Activated CD4-positive, alpha-beta memory T cell treated with anti-CD3 and anti-CD28 coated beads for 36 hours (primary cell): ENCODE measurements at regions not wholly inside any gene's neighbourhood (a gene's known extent, or its start where the extent isn't known, plus 50 kb on each side); places are given as distances from the start of the nearest gene placed in this dataset.

Experiments
- CTCF ChIA-PET: fragments of 350-600 bp; sonication (Branson Sonifier 250); formaldehyde crosslinking; loops from one replicate; lab custom pipeline; 2021; ENCODE audit warnings: antibody characterized with exemption, inconsistent platforms; lab: Charles Lee
- POLR2A ChIA-PET: fragments of 350-600 bp; sonication (Branson Sonifier 250); formaldehyde crosslinking; loops from one replicate; lab custom pipeline; 2021; ENCODE audit warnings: antibody characterized with exemption; lab: Charles Lee
- DNase-seq: peaks from one replicate; pipeline ENCODE4 v3.0.0-alpha.2; 2020
- H3K27ac Mint-ChIP-seq: one replicate; pipeline ENCODE4 v1.8.0; 2021; ENCODE audit warnings: mixed read lengths
- H3K27me3 Mint-ChIP-seq: one replicate; pipeline ENCODE4 v1.8.0; 2021; ENCODE audit warnings: mixed read lengths
- H3K36me3 Mint-ChIP-seq: one replicate; pipeline ENCODE4 v1.8.0; 2021; ENCODE audit warnings: mixed read lengths
- H3K4me1 Mint-ChIP-seq: one replicate; pipeline ENCODE4 v1.8.0; 2021; ENCODE audit warnings: low read depth, mixed read lengths
- H3K4me3 Mint-ChIP-seq: one replicate; pipeline ENCODE4 v1.8.0; 2021; ENCODE audit warnings: mild to moderate bottlenecking, mixed read lengths
- H3K9me3 Mint-ChIP-seq: one replicate; pipeline ENCODE4 v1.8.0; 2021; ENCODE audit warnings: mixed read lengths
- intact Hi-C: fragments of 100-400 bp; cut with micrococcal nuclease; formaldehyde crosslinking; loops from one replicate; pipeline ENCODE4 v1.15.1; 2023

GRCh38 chr13:83350569-83350968 is 531.7 kb downstream of the SLITRK1 start:
- intact Hi-C loops, result no loop called here
- Mint-ChIP-seq H3K9me3 (peaks cover 2% of the 10 kb centered on the region), H3K4me1 (no peaks in the 10 kb centered on the region), H3K4me3 (no peak overlapping the region), H3K27me3 (no peaks in the 10 kb centered on the region), H3K27ac (no peak overlapping the region), H3K36me3 (no peaks in the 10 kb centered on the region)
- DNase-seq, result no peak
- POLR2A ChIA-PET, result no interaction called here
- CTCF ChIA-PET, result no interaction called here

- no peaks in the 10 kb centered on the region for H3K4me1 Mint-ChIP-seq
Measured at GRCh38 chr13:83344518-83344917, 537.8 kb downstream of the SLITRK1 start.

GRCh38 chr13:83340170-83340569 is 542.1 kb downstream of the SLITRK1 start:
- peaks cover 6% of the 10 kb centered on the region for H3K9me3 Mint-ChIP-seq
- intact Hi-C loops, result no loop called here
- H3K27me3 Mint-ChIP-seq, result no peaks in the 10 kb centered on the region
- ChIA-PET CTCF (no interaction called here), POLR2A (no interaction called here)
- no peaks in the 10 kb centered on the region for H3K4me1 Mint-ChIP-seq
- no peak overlapping the region for H3K4me3 Mint-ChIP-seq
- H3K36me3 Mint-ChIP-seq, result no peaks in the 10 kb centered on the region
- H3K27ac Mint-ChIP-seq, result no peak overlapping the region
- no peak for DNase-seq

More at GRCh38 chr13:83344518-83344917, 537.8 kb downstream of the SLITRK1 start:
- POLR2A ChIA-PET, result no interaction called here
- Mint-ChIP-seq H3K4me3 (no peak overlapping the region), H3K36me3 (no peaks in the 10 kb centered on the region), H3K27ac (no peak overlapping the region), H3K27me3 (no peaks in the 10 kb centered on the region), H3K9me3 (peaks cover 7% of the 10 kb centered on the region)
- no peak for DNase-seq
- CTCF ChIA-PET, result no interaction called here
- intact Hi-C loops, result no loop called here

GRCh38 chr13:83333614-83334388 is 548.5 kb downstream of the SLITRK1 start:
- intact Hi-C loops, result no loop called here
- ChIA-PET POLR2A (no interaction called here), CTCF (no interaction called here)
- Mint-ChIP-seq H3K36me3 (no peaks in the 10 kb centered on the region), H3K27me3 (no peaks in the 10 kb centered on the region), H3K27ac (no peak overlapping the region), H3K9me3 (no peaks in the 10 kb centered on the region), H3K4me3 (no peak overlapping the region), H3K4me1 (no peaks in the 10 kb centered on the region)
- no peak for DNase-seq

GRCh38 chr13:83332751-83333150 is 549.5 kb downstream of the SLITRK1 start:
- ChIA-PET POLR2A (no interaction called here), CTCF (no interaction called here)
- no peaks in the 10 kb centered on the region for H3K36me3 Mint-ChIP-seq
- no peak overlapping the region for H3K4me3 Mint-ChIP-seq
- no peaks in the 10 kb centered on the region for H3K4me1 Mint-ChIP-seq
- no peak for DNase-seq
- no peaks in the 10 kb centered on the region for H3K27me3 Mint-ChIP-seq
- intact Hi-C loops, result no loop called here
- no peak overlapping the region for H3K27ac Mint-ChIP-seq
- no peaks in the 10 kb centered on the region for H3K9me3 Mint-ChIP-seq

GRCh38 chr13:83327091-83327490 is 555.2 kb downstream of the SLITRK1 start:
- DNase-seq, result no peak

GRCh38 chr13:83325125-83325853 is 557.0 kb downstream of the SLITRK1 start:
- no peaks in the 10 kb centered on the region for H3K4me1 Mint-ChIP-seq
- DNase-seq, result no peak

More at GRCh38 chr13:83327091-83327490, 555.2 kb downstream of the SLITRK1 start:
- Mint-ChIP-seq H3K4me1 (no peaks in the 10 kb centered on the region), H3K4me3 (no peak overlapping the region), H3K27ac (no peak overlapping the region), H3K27me3 (no peaks in the 10 kb centered on the region), H3K9me3 (peaks cover 13% of the 10 kb centered on the region), H3K36me3 (no peaks in the 10 kb centered on the region)
- CTCF ChIA-PET, result no interaction called here
- POLR2A ChIA-PET, result no interaction called here
- intact Hi-C loops, result no loop called here

GRCh38 chr13:83311886-83312577 is 570.2 kb downstream of the SLITRK1 start:
- CTCF ChIA-PET, result no interaction called here
- intact Hi-C loops, result no loop called here
- Mint-ChIP-seq H3K9me3 (no peaks in the 10 kb centered on the region), H3K4me3 (no peak overlapping the region), H3K36me3 (no peaks in the 10 kb centered on the region), H3K4me1 (no peaks in the 10 kb centered on the region), H3K27ac (no peak overlapping the region), H3K27me3 (no peaks in the 10 kb centered on the region)
- POLR2A ChIA-PET, result no interaction called here
- DNase-seq, result no peak

More at GRCh38 chr13:83325125-83325853, 557.0 kb downstream of the SLITRK1 start:
- Mint-ChIP-seq H3K36me3 (no peaks in the 10 kb centered on the region), H3K27me3 (no peaks in the 10 kb centered on the region), H3K27ac (no peak overlapping the region), H3K9me3 (peaks cover 13% of the 10 kb centered on the region), H3K4me3 (no peak overlapping the region)
- CTCF ChIA-PET, result no interaction called here
- POLR2A ChIA-PET, result no interaction called here
- intact Hi-C loops, result no loop called here

- Mint-ChIP-seq H3K4me1 (no peaks in the 10 kb centered on the region), H3K36me3 (no peaks in the 10 kb centered on the region), H3K4me3 (no peak overlapping the region), H3K27me3 (no peaks in the 10 kb centered on the region), H3K9me3 (peaks cover 17% of the 10 kb centered on the region), H3K27ac (no peak overlapping the region)
- intact Hi-C loops, result no loop called here
- no peak for DNase-seq
- POLR2A ChIA-PET, result no interaction called here
- CTCF ChIA-PET, result no interaction called here
Measured at GRCh38 chr13:83298617-83299016, 583.7 kb downstream of the SLITRK1 start.

- H3K27ac Mint-ChIP-seq, result no peak overlapping the region
Measured at GRCh38 chr13:83297586-83298290, 584.5 kb downstream of the SLITRK1 start.

GRCh38 chr13:83295686-83296085 is 586.6 kb downstream of the SLITRK1 start:
- no peaks in the 10 kb centered on the region for H3K4me1 Mint-ChIP-seq
- H3K27ac Mint-ChIP-seq, result no peak overlapping the region
- intact Hi-C loops, result no loop called here
- no peaks in the 10 kb centered on the region for H3K27me3 Mint-ChIP-seq
- H3K4me3 Mint-ChIP-seq, result no peak overlapping the region
- peaks cover 24% of the 10 kb centered on the region for H3K9me3 Mint-ChIP-seq
- H3K36me3 Mint-ChIP-seq, result no peaks in the 10 kb centered on the region
- no peak for DNase-seq
- ChIA-PET POLR2A (no interaction called here), CTCF (no interaction called here)

More at GRCh38 chr13:83297586-83298290, 584.5 kb downstream of the SLITRK1 start:
- intact Hi-C loops, result no loop called here
- Mint-ChIP-seq H3K4me3 (no peak overlapping the region), H3K9me3 (peaks cover 24% of the 10 kb centered on the region), H3K27me3 (no peaks in the 10 kb centered on the region), H3K36me3 (no peaks in the 10 kb centered on the region), H3K4me1 (no peaks in the 10 kb centered on the region)
- ChIA-PET POLR2A (no interaction called here), CTCF (no interaction called here)
- no peak for DNase-seq

- Mint-ChIP-seq H3K27ac (no peak overlapping the region), H3K4me1 (no peaks in the 10 kb centered on the region), H3K36me3 (no peaks in the 10 kb centered on the region), H3K27me3 (no peaks in the 10 kb centered on the region), H3K9me3 (no peaks in the 10 kb centered on the region), H3K4me3 (no peak overlapping the region)
- intact Hi-C loops, result no loop called here
- DNase-seq, result no peak
- ChIA-PET POLR2A (no interaction called here), CTCF (interaction anchor here (0.6 kb wide), 2 partner anchors 427 to 937 kb away, joined by 3 to 4 read pairs; no protein-coding TSS in a partner anchor)
Measured at GRCh38 chr13:83286737-83287136, 595.5 kb downstream of the SLITRK1 start.
